ENCODE measurements at regions not wholly inside any gene's neighbourhood (a gene's known extent, or its start where the extent isn't known, plus 50 kb on each side); places are given as distances from the start of the nearest gene placed in this dataset.

GRCh38 chr9:7980041-7980440 is 180.5 kb upstream of the DMAC1 start:
- no peaks in the 10 kb centered on the region for H3K36me3 ChIP-seq (replicated peaks in 1 of 2; ENCODE audit: control insufficient read depth in 1 of 2, insufficient read depth in 2 of 2, low read length in 2 of 2)
- DNase-seq (ENCODE audit: low spot score) (no peak), ATAC-seq (no peak), FAIRE-seq (no peak)
- TF ChIP-seq ZNF574 (CRISPR knock-in tag; IDR thresholded peaks at IDR 0.05) = no peak
- no peak for TF ChIP-seq NR2F6 (IDR thresholded peaks at IDR 0.05)
- no peak for TF ChIP-seq NR2F6 (CRISPR knock-in tag; IDR thresholded peaks at IDR 0.05)
- TF ChIP-seq ZNF567 (CRISPR knock-in tag; IDR thresholded peaks at IDR 0.05; ENCODE audit: borderline replicate concordance) = no peak
- no peak for TF ChIP-seq KLF9 (CRISPR knock-in tag; IDR thresholded peaks at IDR 0.05; ENCODE audit: low read depth)
- TF ChIP-seq, protein P1, sequence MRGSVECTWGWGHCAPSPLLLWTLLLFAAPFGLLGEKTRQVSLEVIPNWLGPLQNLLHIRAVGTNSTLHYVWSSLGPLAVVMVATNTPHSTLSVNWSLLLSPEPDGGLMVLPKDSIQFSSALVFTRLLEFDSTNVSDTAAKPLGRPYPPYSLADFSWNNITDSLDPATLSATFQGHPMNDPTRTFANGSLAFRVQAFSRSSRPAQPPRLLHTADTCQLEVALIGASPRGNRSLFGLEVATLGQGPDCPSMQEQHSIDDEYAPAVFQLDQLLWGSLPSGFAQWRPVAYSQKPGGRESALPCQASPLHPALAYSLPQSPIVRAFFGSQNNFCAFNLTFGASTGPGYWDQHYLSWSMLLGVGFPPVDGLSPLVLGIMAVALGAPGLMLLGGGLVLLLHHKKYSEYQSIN (CRISPR knock-in tag; IDR thresholded peaks at IDR 0.05; ENCODE audit: borderline replicate concordance) = no peak
- no peak for TF ChIP-seq THYN1 (CRISPR knock-in tag; IDR thresholded peaks at IDR 0.05; ENCODE audit: borderline replicate concordance, low read depth)
- no peak for TF ChIP-seq CCAR2 (optimal IDR thresholded peaks at IDR 0.05; ENCODE audit: low read depth, low read length)
- TF ChIP-seq NFIB (CRISPR knock-in tag; IDR thresholded peaks at IDR 0.05; ENCODE audit: borderline replicate concordance) = no peak
- TF ChIP-seq ZNF326 (CRISPR knock-in tag; IDR thresholded peaks at IDR 0.05; ENCODE audit: borderline replicate concordance) = no peak
- no peak for TF ChIP-seq KLF13 (CRISPR knock-in tag; IDR thresholded peaks at IDR 0.05)
- no peak for TF ChIP-seq FUBP1 (CRISPR knock-in tag; IDR thresholded peaks at IDR 0.05; ENCODE audit: borderline replicate concordance)
- TF ChIP-seq SRY (CRISPR knock-in tag; IDR thresholded peaks at IDR 0.05) = no peak
- no peak for TF ChIP-seq ZNF124 (CRISPR knock-in tag; IDR thresholded peaks at IDR 0.05)
- TF ChIP-seq ZNF7 (CRISPR knock-in tag; IDR thresholded peaks at IDR 0.05) = no peak
- TF ChIP-seq, protein P2, sequence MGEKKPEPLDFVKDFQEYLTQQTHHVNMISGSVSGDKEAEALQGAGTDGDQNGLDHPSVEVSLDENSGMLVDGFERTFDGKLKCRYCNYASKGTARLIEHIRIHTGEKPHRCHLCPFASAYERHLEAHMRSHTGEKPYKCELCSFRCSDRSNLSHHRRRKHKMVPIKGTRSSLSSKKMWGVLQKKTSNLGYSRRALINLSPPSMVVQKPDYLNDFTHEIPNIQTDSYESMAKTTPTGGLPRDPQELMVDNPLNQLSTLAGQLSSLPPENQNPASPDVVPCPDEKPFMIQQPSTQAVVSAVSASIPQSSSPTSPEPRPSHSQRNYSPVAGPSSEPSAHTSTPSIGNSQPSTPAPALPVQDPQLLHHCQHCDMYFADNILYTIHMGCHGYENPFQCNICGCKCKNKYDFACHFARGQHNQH (CRISPR knock-in tag; IDR thresholded peaks at IDR 0.05) = no peak
- TF ChIP-seq ZNF766 (CRISPR knock-in tag; IDR thresholded peaks at IDR 0.05; ENCODE audit: borderline replicate concordance) = no peak
- no peak overlapping the region for H3K9ac ChIP-seq (ENCODE audit: insufficient read depth, low read depth, low read length)
- POLR2A ChIA-PET = no interaction called here
- H3K4me3 ChIP-seq (replicated peaks in 1 of 3; ENCODE audit: insufficient read depth in 1 of 3, low read depth in 2 of 3, low read length in 3 of 3) = no peak overlapping the region
- no peak overlapping the region for H2AFZ ChIP-seq (ENCODE audit: low read length)
- no TSS peak for BruUV-seq (replicated peaks)
- CTCF ChIA-PET (ENCODE audit: low intra/inter-chr PET ratio, low total read pairs) = no interaction called here
- H3K9me3 ChIP-seq (ENCODE audit: low read length) = no peaks in the 10 kb centered on the region
- no peaks in the 10 kb centered on the region for H3K79me2 ChIP-seq (ENCODE audit: insufficient read depth, low read length)
- H3K4me1 ChIP-seq (ENCODE audit: insufficient read depth, low read length) = no peaks in the 10 kb centered on the region
- no peaks in the 10 kb centered on the region for H3K27me3 ChIP-seq (ENCODE audit: control insufficient read depth in 1 of 2, insufficient read depth in 2 of 2, low read length in 2 of 2)
- no peak overlapping the region for H3K27ac ChIP-seq (ENCODE audit: extremely low read length, insufficient read depth, low read length)
- intact Hi-C loops (cut with micrococcal nuclease; ENCODE audit: unreplicated experiment) (no loop called here), in situ Hi-C loops (cut with HindIII; ENCODE audit: extremely low pct_ligation_motif_present, low pct_unique_long_range_greater_than_20kb) (no loop called here)
- no peak overlapping the region for H3K4me2 ChIP-seq (ENCODE audit: low read depth, low read length)
- H4K20me1 ChIP-seq (ENCODE audit: insufficient read depth, low read length) = no peaks in the 10 kb centered on the region
- 0% methylated on average over 2 of the region's 2 CpGs for WGBS (ENCODE audit: low lambda C conversion rate)
